IMR-90 (cell line): ENCODE measurements at regions not wholly inside any gene's neighbourhood (a gene's known extent, or its start where the extent isn't known, plus 50 kb on each side); places are given as distances from the start of the nearest gene placed in this dataset.

Experiments used
- ATAC-seq: fragments of 200-7000 bp; cut with Tn5 transposase; 2 replicates; pipeline ENCODE4 v1.9.1; 2020; ENCODE audit warnings: low read depth, mild to moderate bottlenecking, moderate library complexity
- BruUV-seq: library from RNA; stranded (reverse); fragments of 400-500 nt; replicated peaks from 2 replicates; lab custom pipeline; 2021; lab: Mats Ljungman, UMichigan
- CTCF ChIA-PET: fragments of 300-600 bp; formaldehyde crosslinking; extraction: SDS; loops from one replicate; lab custom pipeline; 2021; ENCODE audit warnings: antibody characterized with exemption; lab: Yijun Ruan, JAX
- POLR2A ChIA-PET: fragments of 300-600 bp; sonication (Branson Sonifier 250); formaldehyde crosslinking; loops from one replicate; lab custom pipeline; 2022; ENCODE audit warnings: antibody characterized with exemption; ENCODE audit not compliant: unreplicated experiment; lab: Charles Lee
- DNase-seq: peaks from one replicate; pipeline ENCODE4 v3.0.0; 2013
- H2AFZ ChIP-seq: replicated peaks from 2 replicates; pipeline ENCODE3; 2013; ENCODE audit warnings: low read length, mild to moderate bottlenecking; ENCODE audit not compliant: poor library complexity
- H2AK5ac ChIP-seq: 2 replicates; pipeline ENCODE4 v1.6.1; 2013; ENCODE audit warnings: low read depth, low read length, inconsistent platforms
- H2AK9ac ChIP-seq: replicated peaks from 2 replicates; pipeline ENCODE3; 2013; ENCODE audit warnings: mild to moderate bottlenecking, low read depth, low read length, moderate library complexity; ENCODE audit not compliant: poor library complexity
- H2BK120ac ChIP-seq: 2 replicates; pipeline ENCODE4 v1.6.1; 2013; ENCODE audit warnings: low read depth, low read length, inconsistent platforms
- H2BK15ac ChIP-seq: 3 replicates; pipeline ENCODE4 v1.6.1; 2013; ENCODE audit warnings: low read depth, low read length, inconsistent platforms
- H2BK20ac ChIP-seq: 2 replicates; pipeline ENCODE4 v1.6.1; 2013; ENCODE audit warnings: low read depth, mild to moderate bottlenecking, inconsistent platforms, low read length, moderate library complexity
- H2BK5ac ChIP-seq: 2 replicates; pipeline ENCODE4 v1.6.1; 2013; ENCODE audit warnings: mild to moderate bottlenecking, low read depth, low read length, inconsistent platforms; ENCODE audit not compliant: poor library complexity, severe bottlenecking
- H3K14ac ChIP-seq: replicated peaks from 2 replicates; pipeline ENCODE4 v1.6.1; 2013; ENCODE audit warnings: low read depth, low read length, inconsistent platforms
- H3K18ac ChIP-seq: 2 replicates; pipeline ENCODE4 v1.6.1; 2013; ENCODE audit warnings: low read depth, low read length, control low read depth
- H3K23ac ChIP-seq: 2 replicates; pipeline ENCODE4 v1.6.1; 2013; ENCODE audit warnings: low read depth, low read length, inconsistent platforms
- H3K27ac ChIP-seq: 2 replicates; pipeline ENCODE4 v1.5.1; 2013; ENCODE audit warnings: mild to moderate bottlenecking, control low read depth, low read length; ENCODE audit not compliant: insufficient read depth
- H3K27me3 ChIP-seq: 2 replicates; pipeline ENCODE4 v1.6.1; 2013; ENCODE audit warnings: low read length; ENCODE audit not compliant: control insufficient read depth, insufficient read depth
- H3K36me3 ChIP-seq: 2 replicates; pipeline ENCODE4 v1.6.1; 2013; ENCODE audit warnings: low read length, mixed read lengths; ENCODE audit not compliant: control insufficient read depth, insufficient read depth
- H3K4ac ChIP-seq: 2 replicates; pipeline ENCODE4 v1.6.1; 2013; ENCODE audit warnings: low read depth, low read length, inconsistent platforms
- H3K4me1 ChIP-seq: 2 replicates; pipeline ENCODE4 v1.6.1; 2013; ENCODE audit warnings: low read length, mixed read lengths; ENCODE audit not compliant: control insufficient read depth, insufficient read depth
- H3K4me2 ChIP-seq: 2 replicates; pipeline ENCODE4 v1.6.1; 2013; ENCODE audit warnings: low read depth, mild to moderate bottlenecking, control low read depth, low read length, moderate library complexity
- H3K4me3 ChIP-seq: 2 replicates; pipeline ENCODE4 v1.5.1; 2013; ENCODE audit warnings: low read depth, mild to moderate bottlenecking, control low read depth, low read length, moderate library complexity; ENCODE audit not compliant: insufficient read depth
- H3K56ac ChIP-seq: 2 replicates; pipeline ENCODE4 v1.6.1; 2013; ENCODE audit warnings: low read length, inconsistent platforms; ENCODE audit not compliant: insufficient read depth; ENCODE audit errors: extremely low read depth
- H3K79me1 ChIP-seq, 2 experiments: 2 replicates each; pipeline ENCODE4 v1.6.1; 2013; ENCODE audit warnings: low read length in 2 of 2, inconsistent platforms in 1 of 2, low read depth in 1 of 2
- H3K9ac ChIP-seq: 2 replicates; pipeline ENCODE4 v1.6.1; 2013; ENCODE audit warnings: low read depth, low read length, control low read depth
- H3K9me1 ChIP-seq: 2 replicates; pipeline ENCODE4 v1.6.1; 2013; ENCODE audit warnings: low read length, inconsistent platforms; ENCODE audit not compliant: insufficient read depth
- H3K9me3 ChIP-seq: 2 replicates; pipeline ENCODE4 v1.6.1; 2013; ENCODE audit warnings: low read length; ENCODE audit not compliant: control insufficient read depth, insufficient read depth
- H4K20me1 ChIP-seq: 2 replicates; pipeline ENCODE4 v1.6.1; 2013; ENCODE audit warnings: low read length, inconsistent platforms; ENCODE audit not compliant: insufficient read depth
- H4K5ac ChIP-seq: 2 replicates; pipeline ENCODE4 v1.6.1; 2013; ENCODE audit warnings: mild to moderate bottlenecking, low read depth, low read length, control low read depth
- H4K8ac ChIP-seq, 2 experiments: 2 replicates each; pipeline ENCODE4 v1.6.1; 2013; ENCODE audit warnings: low read depth in 2 of 2, low read length in 2 of 2, control low read depth in 1 of 2, inconsistent platforms in 1 of 2
- H4K91ac ChIP-seq: 2 replicates; pipeline ENCODE4 v1.6.1; 2013; ENCODE audit warnings: low read depth, low read length, inconsistent platforms; ENCODE audit not compliant: insufficient read depth
- BHLHE40 ChIP-seq: fragments of 150-350 bp; IDR thresholded peaks from 2 replicates; pipeline ENCODE4 v1.6.1; 2016; ENCODE audit warnings: mild to moderate bottlenecking, low read depth, low read length
- CEBPB ChIP-seq: IDR thresholded peaks from 2 replicates; pipeline ENCODE4 v1.6.1; 2012; ENCODE audit warnings: low read depth, low read length, improper control_type of control experiment
- CHD1 ChIP-seq: IDR thresholded peaks from 2 replicates; pipeline ENCODE4 v1.6.1; 2012; ENCODE audit warnings: low read depth, low read length, improper control_type of control experiment
- FOS ChIP-seq: fragments of 150-350 bp; IDR thresholded peaks from 2 replicates; pipeline ENCODE4 v1.6.1; 2016; ENCODE audit warnings: low read depth, low read length
- MAFK ChIP-seq: IDR thresholded peaks from 2 replicates; pipeline ENCODE4 v1.6.1; 2012; ENCODE audit warnings: low read depth, low read length, improper control_type of control experiment
- MAZ ChIP-seq: IDR thresholded peaks from 2 replicates; pipeline ENCODE4 v1.6.1; 2012; ENCODE audit warnings: low read depth, mild to moderate bottlenecking, low read length, improper control_type of control experiment, moderate library complexity, borderline replicate concordance
- MXI1 ChIP-seq: IDR thresholded peaks from 2 replicates; pipeline ENCODE4 v1.6.1; 2012; ENCODE audit warnings: low read depth, mild to moderate bottlenecking, low read length, moderate library complexity, borderline replicate concordance
- POLR2A ChIP-seq: IDR thresholded peaks from 2 replicates; pipeline ENCODE4 v1.6.1; 2012; ENCODE audit warnings: mild to moderate bottlenecking, low read depth, low read length
- RAD21 ChIP-seq: IDR thresholded peaks from 2 replicates; pipeline ENCODE4 v1.6.1; 2012; ENCODE audit warnings: low read length, improper control_type of control experiment
- USF2 ChIP-seq: fragments of 150-350 bp; IDR thresholded peaks from 2 replicates; pipeline ENCODE4 v1.6.1; 2017; ENCODE audit warnings: mild to moderate bottlenecking, antibody characterized with exemption, low read length, low read depth
- WGBS, 2 experiments: methylation state at CpG; one replicate each; pipeline versions ENCODE4 v1.1.5 to v1.1.7; 2013; ENCODE audit warnings: missing lambda C conversion rate in 2 of 2; ENCODE audit not compliant: insufficient read length in 1 of 2; ENCODE audit errors: extremely low coverage in 2 of 2; 5-methylcytosine and 5-hydroxymethylcytosine counted together
- dilution Hi-C: fragments of 300-500 bp; cut with HindIII; formaldehyde crosslinking; loops from one replicate; pipeline ENCODE4 v1.14.3; 2018; ENCODE audit warnings: low sequenced_read_pairs; ENCODE audit not compliant: unreplicated experiment
- in situ Hi-C: fragments of 300-500 bp; cut with MboI; formaldehyde crosslinking; loops from 3 replicates; pipeline ENCODE4 v1.14.3; 2019; ENCODE audit warnings: low sequenced_read_pairs, inconsistent platforms, mixed read lengths
- intact Hi-C: fragments of 100-400 bp; cut with micrococcal nuclease; formaldehyde crosslinking; loops from 2 replicates; pipeline ENCODE4 v1.10.0; 2022
- TF ChIP-seq, protein P1 (sequence below): conservative IDR thresholded peaks from 2 replicates; pipeline ENCODE4 v1.5.1; 2012; ENCODE audit warnings: mild to moderate bottlenecking, low read depth, low read length, improper control_type of control experiment

GRCh38 chr12:72790273-72790672 lies 518.1 kb downstream of the TRHDE start:
- H3K14ac ChIP-seq, result no peak overlapping the region
- no peak for DNase-seq
- CTCF ChIA-PET, result no interaction called here
- no peak overlapping the region for H2BK20ac ChIP-seq
- H3K56ac ChIP-seq, result no peak overlapping the region
- no peaks in the 10 kb centered on the region for H3K79me1 ChIP-seq
- no peak overlapping the region for H4K91ac ChIP-seq
- no peaks in the 10 kb centered on the region; the same call in 1 of the 2 replicates for H3K9me3 ChIP-seq
- no TSS peak for BruUV-seq
- intact Hi-C loops (no loop called here), in situ Hi-C loops (no loop called here), dilution Hi-C loops (no loop called here)
- no peak overlapping the region for H2AK5ac ChIP-seq
- no peaks in the 10 kb centered on the region for H4K20me1 ChIP-seq
- TF ChIP-seq MAZ (no peak), BHLHE40 (no peak), POLR2A (no peak), USF2 (no peak), MAFK (no peak), RAD21 (no peak), FOS (no peak), MXI1 (no peak), CEBPB (no peak), CHD1 (no peak)
- TF ChIP-seq, protein P1, sequence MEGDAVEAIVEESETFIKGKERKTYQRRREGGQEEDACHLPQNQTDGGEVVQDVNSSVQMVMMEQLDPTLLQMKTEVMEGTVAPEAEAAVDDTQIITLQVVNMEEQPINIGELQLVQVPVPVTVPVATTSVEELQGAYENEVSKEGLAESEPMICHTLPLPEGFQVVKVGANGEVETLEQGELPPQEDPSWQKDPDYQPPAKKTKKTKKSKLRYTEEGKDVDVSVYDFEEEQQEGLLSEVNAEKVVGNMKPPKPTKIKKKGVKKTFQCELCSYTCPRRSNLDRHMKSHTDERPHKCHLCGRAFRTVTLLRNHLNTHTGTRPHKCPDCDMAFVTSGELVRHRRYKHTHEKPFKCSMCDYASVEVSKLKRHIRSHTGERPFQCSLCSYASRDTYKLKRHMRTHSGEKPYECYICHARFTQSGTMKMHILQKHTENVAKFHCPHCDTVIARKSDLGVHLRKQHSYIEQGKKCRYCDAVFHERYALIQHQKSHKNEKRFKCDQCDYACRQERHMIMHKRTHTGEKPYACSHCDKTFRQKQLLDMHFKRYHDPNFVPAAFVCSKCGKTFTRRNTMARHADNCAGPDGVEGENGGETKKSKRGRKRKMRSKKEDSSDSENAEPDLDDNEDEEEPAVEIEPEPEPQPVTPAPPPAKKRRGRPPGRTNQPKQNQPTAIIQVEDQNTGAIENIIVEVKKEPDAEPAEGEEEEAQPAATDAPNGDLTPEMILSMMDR, result no peak
- H3K9me1 ChIP-seq, result no peaks in the 10 kb centered on the region
- ATAC-seq, result no peak
- no peak overlapping the region for H3K9ac ChIP-seq
- H2AK9ac ChIP-seq, result no peak overlapping the region
- H4K8ac ChIP-seq, result no peak overlapping the region
- no peak overlapping the region for H3K18ac ChIP-seq
- H3K4me2 ChIP-seq, result no peak overlapping the region
- H2AFZ ChIP-seq, result no peak overlapping the region
- H2BK15ac ChIP-seq, result no peak overlapping the region
- H2BK5ac ChIP-seq, result no peak overlapping the region
- H3K36me3 ChIP-seq, result no peaks in the 10 kb centered on the region
- no peak overlapping the region for H3K23ac ChIP-seq
- POLR2A ChIA-PET, result no interaction called here
- no peak overlapping the region for H3K4me3 ChIP-seq
- no peaks in the 10 kb centered on the region for H3K4me1 ChIP-seq
- H3K27me3 ChIP-seq, result no peaks in the 10 kb centered on the region
- H3K27ac ChIP-seq, result no peak overlapping the region
- H3K4ac ChIP-seq, result no peak overlapping the region
- no CpG with 5 or more reads among the region's 1 CpG for WGBS, 2 experiments
- no peak overlapping the region for H4K5ac ChIP-seq
- H2BK120ac ChIP-seq, result no peak overlapping the region
